Daoy (cell line): ENCODE measurements at regions not wholly inside any gene's neighbourhood (a gene's known extent, or its start where the extent isn't known, plus 50 kb on each side); places are given as distances from the start of the nearest gene placed in this dataset.
"Not testable (repeated sequence)": the region's sequence is repeated elsewhere in the genome, so short reads cannot be mapped to it uniquely, and the experiment has no call there.

Source experiments
- DNase-seq: peaks from one replicate; pipeline ENCODE4 v3.0.0-alpha.2; 2015; ENCODE audit warnings: low read depth

DNA sequence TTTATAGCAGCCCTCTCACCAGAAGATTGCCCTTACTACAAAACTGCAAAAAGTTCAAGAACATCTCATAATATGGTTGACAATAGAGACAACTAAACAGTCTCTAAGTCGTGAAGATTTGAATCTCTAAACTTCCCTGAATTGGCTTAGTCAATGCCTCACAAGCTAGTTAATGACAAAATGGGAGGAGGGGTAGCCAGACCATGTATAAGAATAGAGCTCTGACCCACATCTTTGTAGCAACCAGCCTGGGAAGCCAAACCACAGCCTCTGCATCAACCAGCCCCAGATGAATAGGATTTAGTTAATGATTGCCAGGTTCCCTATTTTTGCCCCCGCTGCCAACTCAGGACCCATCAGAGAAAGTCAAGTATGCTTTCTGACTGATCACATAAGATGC is 1265.9 kb upstream of the PCDH10 start:
- not testable (repeated sequence) for DNase-seq

DNA sequence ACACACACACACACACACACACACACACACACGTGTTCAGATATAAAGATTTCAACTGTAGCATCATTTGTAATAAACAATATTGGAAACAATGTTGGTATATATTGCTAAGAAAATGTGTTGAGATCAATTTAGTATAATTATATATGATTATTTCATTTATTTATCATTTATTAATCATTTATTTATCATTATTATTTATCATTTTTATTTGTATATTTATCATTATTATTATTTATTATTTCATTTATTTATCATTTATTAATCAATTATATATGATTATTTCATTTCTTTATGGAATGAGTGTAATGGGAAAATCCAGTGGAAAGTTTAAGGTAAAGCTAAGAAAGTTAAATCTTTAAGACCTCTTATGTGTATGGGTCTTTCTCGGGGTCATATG is 1223.4 kb upstream of the PCDH10 start:
- not testable (repeated sequence) for DNase-seq

DNA sequence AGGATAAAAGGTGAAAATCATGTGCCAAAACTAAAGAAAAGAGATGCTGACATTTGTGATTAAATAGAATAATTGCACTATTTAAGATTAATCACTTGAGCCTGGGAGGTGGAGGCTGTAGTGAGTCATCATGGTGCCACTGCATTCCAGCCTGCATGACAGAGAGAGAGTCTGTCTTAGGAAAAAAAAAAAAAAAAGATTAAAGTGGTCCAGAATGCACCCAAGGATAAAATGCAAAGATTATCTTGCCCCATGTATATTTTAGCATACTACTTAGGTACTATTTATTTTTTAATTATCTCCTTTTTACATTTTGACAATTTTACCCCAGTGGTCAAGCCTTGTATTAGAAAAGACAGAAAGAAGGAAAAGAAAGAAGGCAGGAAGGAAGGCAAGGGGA is 1181.4 kb upstream of the PCDH10 start:
- DNase-seq = peak; percentile 4

DNA sequence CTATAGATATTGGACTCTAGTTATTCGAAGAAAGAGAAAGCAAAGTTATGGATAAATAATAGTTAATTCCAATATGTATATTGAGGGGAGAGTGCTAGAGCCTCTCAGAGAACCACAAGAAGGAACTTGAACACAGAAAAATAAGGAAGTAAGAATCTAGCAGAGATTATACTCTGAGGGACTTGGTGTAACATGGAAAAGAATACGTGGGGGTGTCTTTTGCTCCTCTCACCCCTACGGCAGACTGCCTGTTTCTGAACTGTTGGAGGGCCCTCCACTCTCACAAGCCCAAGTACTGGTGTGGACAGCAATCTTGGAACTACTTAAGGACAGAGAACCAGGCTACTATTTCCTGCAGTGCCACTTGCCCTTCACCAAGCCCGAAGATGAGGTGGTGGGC is 1174.4 kb upstream of the PCDH10 start:
- no peak for DNase-seq

- peak; percentile 25 for DNase-seq
Measured at GRCh38 chr4:131975276-131976132, 1173.6 kb upstream of the PCDH10 start.

GRCh38 chr4:131976133-131977002 is 1172.7 kb upstream of the PCDH10 start:
- DNase-seq = peak; percentile 48

GRCh38 chr4:131978120-131978519 is 1171.0 kb upstream of the PCDH10 start:
- DNase-seq = no peak

DNA sequence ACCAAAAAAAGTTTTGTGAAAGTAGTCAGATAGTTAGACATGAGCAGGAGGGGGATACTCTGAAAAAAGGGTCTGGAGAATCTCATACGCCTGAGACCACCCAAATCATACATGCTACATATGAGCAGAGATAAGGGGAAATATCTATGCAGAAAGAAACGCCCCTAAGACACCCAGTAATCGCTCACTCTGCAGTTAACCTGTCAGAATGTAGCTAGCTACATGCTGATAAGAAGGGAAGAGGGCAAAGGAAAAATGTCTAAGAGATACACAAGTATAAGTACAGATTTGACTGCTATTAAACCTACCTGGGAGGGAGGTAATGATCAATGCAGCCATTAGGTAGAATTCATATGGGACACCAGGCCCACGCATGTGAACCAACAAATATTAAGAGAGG is 1159.5 kb upstream of the PCDH10 start:
- no peak for DNase-seq

GRCh38 chr4:132001542-132001941 is 1147.6 kb upstream of the PCDH10 start:
- DNase-seq = peak; percentile 8

DNA sequence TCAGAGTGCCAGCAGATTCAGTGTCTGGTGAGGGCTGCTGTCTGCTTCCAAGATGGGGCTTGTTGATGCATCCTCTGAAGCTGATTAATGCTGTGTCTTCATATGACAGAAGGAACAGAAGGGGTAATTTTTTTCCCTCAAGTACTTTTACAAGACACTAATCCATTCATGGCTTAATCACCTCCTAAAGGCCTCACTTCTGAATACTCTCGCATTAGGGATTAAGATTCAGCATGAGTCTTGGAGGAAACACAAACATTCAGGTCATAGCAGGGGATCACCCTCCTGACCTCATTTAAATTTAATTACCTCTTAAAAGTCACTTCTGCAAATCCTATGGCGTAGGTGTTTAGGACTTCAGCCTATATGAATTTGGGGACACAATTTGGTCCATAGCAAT is 1145.5 kb upstream of the PCDH10 start:
- DNase-seq = no peak

DNA sequence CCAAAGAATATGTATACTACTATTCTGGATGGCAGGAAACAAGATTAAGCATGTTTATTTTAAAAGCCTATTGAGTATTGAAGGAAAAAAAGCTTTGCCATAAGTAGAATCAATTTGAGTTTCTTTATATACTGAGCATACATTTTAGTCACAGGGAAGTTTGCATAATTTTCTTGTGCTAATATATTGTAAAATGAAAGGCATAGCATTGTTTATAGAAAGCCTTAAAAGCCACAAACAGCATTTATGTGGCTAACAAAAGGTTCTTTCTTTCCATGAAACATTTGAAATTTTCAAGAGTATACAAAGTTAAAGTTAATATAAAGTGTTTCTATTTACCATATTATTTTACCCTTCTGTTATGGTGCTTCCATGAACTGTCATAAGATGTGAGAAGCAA is 1133.8 kb upstream of the PCDH10 start:
- DNase-seq = no peak

DNA sequence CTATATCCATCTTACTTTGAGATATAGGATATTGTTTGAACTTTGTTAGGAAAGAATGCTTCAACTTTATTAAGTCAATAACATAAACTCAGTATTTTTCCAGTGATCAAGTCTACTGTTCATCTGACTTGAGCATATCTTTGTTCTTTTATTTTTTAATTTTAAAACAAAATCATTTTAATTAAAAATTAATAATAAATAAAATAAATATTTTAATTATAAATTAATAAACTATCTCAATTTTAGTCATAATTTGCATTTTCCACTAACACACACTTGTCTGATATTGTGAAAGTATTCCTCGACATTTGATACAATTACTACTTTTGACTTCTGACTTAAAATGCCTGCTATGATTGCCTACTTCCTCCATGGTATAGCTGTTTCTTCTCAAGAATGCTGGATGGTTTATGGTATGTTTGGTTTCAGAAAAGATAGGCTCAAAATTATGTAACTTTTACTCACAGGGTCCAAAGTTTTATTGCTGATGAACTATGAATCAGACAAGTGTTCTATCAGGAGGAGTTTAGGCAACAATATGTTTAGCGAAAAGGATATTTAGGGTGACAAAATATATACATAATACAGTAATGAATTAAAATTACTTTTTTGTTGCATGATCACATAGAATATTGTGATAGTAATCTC is 1132.3 kb upstream of the PCDH10 start:
- no peak for DNase-seq

DNA sequence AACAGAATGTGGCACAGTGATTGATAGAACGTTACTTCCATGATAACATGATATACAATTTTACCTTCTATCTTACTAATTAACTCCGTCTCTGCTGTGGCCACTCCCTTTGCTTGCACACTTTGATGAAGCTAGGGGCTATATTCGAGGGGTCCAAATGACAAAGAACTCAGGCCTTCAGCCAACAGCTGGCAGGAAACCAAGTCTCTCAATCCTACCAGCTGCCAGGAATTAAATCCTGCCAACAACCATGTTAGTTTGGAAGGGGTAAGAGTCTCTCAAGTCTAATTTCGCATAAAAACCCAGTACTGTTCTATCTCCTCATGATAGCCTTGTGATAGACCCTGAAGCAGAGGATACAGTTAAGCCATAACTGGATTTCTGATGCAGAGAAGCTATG is 1122.9 kb upstream of the PCDH10 start:
- no peak for DNase-seq

DNA sequence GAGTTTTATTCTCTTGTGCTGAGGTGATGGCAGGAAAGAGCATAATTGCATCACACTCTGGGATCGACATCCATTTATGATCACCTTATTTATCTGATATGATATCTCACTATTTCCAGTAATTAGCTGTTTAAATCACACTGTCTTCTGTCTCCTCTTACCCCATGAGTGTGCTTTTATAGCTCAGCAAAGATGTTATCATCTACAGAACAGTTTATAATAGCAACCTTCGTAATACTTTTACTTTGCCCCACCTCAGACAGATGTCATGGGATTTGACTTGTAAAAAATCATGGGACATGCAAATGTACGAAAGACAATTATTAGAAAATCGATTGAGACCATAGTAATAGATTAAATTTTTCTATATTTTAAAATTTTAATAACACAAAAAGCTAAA is 1122.3 kb upstream of the PCDH10 start:
- DNase-seq = no peak

GRCh38 chr4:132056496-132056895 is 1092.6 kb upstream of the PCDH10 start:
- no peak for DNase-seq

GRCh38 chr4:132059227-132059626 is 1089.9 kb upstream of the PCDH10 start:
- DNase-seq = no peak

DNA sequence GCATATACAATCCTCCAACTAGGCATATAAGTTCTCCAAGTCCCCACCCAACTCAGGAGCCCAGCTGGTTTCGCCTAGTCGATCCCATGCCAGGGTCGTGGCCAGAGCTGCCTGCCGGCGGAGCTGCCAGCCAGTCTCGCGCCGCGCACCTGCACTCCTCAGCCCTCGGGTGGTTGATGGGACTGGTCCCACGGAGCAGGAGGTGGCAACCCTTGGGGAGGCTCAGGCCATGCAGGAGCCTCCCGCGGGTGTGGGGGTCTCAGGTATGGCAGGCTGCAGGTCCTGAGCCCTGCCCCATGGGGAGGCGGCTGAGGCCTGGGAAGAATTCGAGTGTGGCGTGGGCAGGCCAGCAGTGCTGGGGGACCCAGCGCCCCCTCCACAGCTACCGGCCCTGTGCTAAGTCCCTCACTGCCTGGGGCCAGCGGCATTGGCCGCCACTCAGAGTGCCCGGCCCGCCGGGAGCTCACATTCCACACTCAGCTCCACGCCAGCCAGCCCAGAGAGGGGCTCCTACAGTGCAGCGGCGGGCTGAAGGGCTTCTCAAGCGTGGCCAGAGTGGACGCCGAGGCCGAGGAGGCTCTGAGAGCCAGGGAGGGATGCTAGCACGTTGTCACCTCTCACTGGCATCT is 1086.4 kb upstream of the PCDH10 start:
- DNase-seq = no peak

- no peak for DNase-seq
Measured at GRCh38 chr4:132063829-132064228, 1085.3 kb upstream of the PCDH10 start.

DNA sequence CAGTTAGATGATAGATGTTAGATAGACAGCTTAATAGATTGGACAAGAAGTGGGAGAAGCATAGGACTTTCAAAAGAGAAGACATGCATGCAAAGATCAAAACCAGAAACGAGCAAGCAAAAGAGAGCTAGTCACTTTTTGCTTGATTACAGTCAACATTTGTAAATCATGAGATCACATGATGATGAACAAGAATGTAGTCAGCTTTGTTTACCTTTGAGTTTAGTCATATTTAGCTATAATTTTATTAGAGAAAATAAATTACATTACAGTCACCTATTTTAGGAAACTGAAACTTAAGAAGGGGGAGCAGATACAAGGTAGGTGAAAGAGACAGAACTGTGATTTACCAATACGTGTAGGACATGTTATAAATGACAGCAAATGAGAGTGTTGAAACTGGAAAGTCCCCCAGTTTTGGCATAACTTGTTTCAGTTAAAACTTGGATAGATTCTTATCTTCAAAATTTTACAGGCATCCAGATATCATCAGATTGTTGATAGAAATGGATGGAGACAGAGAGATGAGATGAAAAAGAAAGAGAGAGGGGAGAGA is 1083.1 kb upstream of the PCDH10 start:
- no peak for DNase-seq

GRCh38 chr4:132071815-132072214 is 1077.3 kb upstream of the PCDH10 start:
- no peak for DNase-seq

GRCh38 chr4:132076829-132077228 is 1072.3 kb upstream of the PCDH10 start:
- DNase-seq = no peak

- DNase-seq = no peak
Measured at GRCh38 chr4:132085105-132085504, 1064.0 kb upstream of the PCDH10 start.
